ENCODE measurements at regions not wholly inside any gene's neighbourhood (a gene's known extent, or its start where the extent isn't known, plus 50 kb on each side); places are given as distances from the start of the nearest gene placed in this dataset.

DNA sequence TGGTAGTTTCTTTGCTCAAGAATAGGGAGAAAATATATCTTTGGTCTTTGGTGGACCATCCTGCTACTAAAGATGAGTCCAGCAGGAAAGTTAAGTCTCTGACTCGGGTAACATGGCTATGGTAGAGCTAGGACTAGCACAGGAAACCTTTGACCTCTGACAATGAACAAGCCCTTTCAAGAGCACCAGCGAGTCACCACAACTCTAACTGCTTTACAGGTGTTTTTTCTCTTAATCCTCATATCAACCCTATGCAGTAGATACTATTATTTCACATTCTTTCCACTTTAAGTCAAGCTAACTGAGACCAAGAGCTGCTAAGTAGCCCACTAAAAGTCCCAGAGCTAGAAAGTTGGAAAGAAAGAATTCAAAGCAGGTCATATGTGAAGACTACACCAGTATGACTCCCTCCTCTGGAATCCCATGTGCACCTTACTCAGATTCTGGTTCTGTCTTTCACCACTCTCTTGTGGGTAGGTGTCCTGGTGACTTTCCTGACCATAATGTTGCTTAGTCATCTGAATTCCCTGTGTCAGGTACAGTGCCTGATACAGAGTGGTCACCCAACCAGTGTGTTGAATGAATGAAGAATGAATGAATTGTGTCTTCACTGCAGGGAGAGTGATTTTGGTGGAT is 53.8 kb upstream of the ME3 start:
- Histone ChIP-seq H3K27me3 (no peaks in the 10 kb centered on the region), H3K4me1 (no peaks in the 10 kb centered on the region), H3K4me3 (no peak overlapping the region), H3K36me3 (no peaks in the 10 kb centered on the region), H3K9me3 (peaks cover 0 to 9% (median 4%) of the 10 kb centered on the region in 4 donors), H3K27ac (no peak overlapping the region)
- 85 to 88% methylated on average over 2 of the region's 2 CpGs for WGBS, 2 donors
- ATAC-seq (ENCODE audit: low FRiP score in 2 of 2) (no peak), DNase-seq (no peak)
- TF ChIP-seq POLR2A (IDR thresholded peaks at IDR 0.05), result no peak
- TF ChIP-seq, protein P1, sequence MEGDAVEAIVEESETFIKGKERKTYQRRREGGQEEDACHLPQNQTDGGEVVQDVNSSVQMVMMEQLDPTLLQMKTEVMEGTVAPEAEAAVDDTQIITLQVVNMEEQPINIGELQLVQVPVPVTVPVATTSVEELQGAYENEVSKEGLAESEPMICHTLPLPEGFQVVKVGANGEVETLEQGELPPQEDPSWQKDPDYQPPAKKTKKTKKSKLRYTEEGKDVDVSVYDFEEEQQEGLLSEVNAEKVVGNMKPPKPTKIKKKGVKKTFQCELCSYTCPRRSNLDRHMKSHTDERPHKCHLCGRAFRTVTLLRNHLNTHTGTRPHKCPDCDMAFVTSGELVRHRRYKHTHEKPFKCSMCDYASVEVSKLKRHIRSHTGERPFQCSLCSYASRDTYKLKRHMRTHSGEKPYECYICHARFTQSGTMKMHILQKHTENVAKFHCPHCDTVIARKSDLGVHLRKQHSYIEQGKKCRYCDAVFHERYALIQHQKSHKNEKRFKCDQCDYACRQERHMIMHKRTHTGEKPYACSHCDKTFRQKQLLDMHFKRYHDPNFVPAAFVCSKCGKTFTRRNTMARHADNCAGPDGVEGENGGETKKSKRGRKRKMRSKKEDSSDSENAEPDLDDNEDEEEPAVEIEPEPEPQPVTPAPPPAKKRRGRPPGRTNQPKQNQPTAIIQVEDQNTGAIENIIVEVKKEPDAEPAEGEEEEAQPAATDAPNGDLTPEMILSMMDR (IDR thresholded peaks at IDR 0.05), result no peak
- TF ChIP-seq EP300 (IDR thresholded peaks at IDR 0.05), result no peak
- TF ChIP-seq POLR2AphosphoS5 (IDR thresholded peaks at IDR 0.05), result no peak

DNA sequence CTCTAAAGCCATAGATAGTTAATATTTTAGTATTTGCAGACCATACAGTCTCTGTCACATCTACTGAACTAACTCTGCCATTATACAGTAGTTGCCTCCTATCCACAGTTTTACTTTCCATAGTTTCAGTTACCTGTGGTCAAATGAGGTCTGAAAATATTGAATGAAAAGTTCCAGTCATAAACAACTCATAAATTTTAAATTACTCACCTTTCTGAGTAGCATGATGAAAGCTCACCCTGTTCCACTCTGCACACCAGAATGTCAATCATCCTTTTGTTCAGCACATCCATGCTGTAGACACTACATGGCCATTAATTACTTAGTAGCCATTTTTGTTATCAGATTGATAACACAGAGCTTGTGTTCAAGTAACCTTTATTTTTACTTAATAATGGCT is 51.7 kb upstream of the ME3 start:
- no peak for TF ChIP-seq EP300 (IDR thresholded peaks at IDR 0.05)
- TF ChIP-seq, protein P1 (IDR thresholded peaks at IDR 0.05), result no peak
- TF ChIP-seq POLR2AphosphoS5 (IDR thresholded peaks at IDR 0.05), result no peak
- no peak for TF ChIP-seq POLR2A (IDR thresholded peaks at IDR 0.05)
- peaks cover 0 to 9% (median 4%) of the 10 kb centered on the region in 4 donors for H3K9me3 ChIP-seq
- H3K27me3 ChIP-seq, result no peaks in the 10 kb centered on the region
- DNase-seq (no peak), ATAC-seq (ENCODE audit: low FRiP score in 2 of 2) (no peak)
- no peak overlapping the region for H3K4me3 ChIP-seq
- no peaks in the 10 kb centered on the region for H3K36me3 ChIP-seq
- no peak overlapping the region for H3K27ac ChIP-seq
- H3K4me1 ChIP-seq, result no peaks in the 10 kb centered on the region

DNA sequence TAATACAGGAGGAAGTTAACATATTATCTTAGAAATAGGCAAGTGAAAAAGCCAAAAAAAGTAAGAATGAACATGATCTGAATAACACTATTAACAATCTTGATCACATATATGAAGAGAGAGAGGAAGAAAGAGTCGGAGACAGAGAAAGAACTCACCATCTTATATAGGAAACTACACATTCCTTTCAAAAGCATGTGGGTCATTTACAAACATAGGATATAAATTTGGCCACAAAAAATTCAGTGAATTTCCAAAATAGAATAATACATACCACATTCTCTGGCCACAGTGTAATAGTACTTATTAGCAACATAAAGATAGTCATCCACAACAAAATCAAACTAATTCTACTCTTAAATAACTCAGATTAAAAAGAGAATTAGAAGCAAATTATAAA is 50.9 kb upstream of the ME3 start:
- 92 to 94% methylated on average over 1 of the region's 1 CpG for WGBS, 2 donors
- H3K36me3 ChIP-seq, result no peaks in the 10 kb centered on the region
- no peaks in the 10 kb centered on the region for H3K27me3 ChIP-seq
- H3K4me1 ChIP-seq, result no peaks in the 10 kb centered on the region
- no peak for DNase-seq
- H3K27ac ChIP-seq, result no peak overlapping the region
- TF ChIP-seq POLR2A (IDR thresholded peaks at IDR 0.05) (no peak), EP300 (IDR thresholded peaks at IDR 0.05) (no peak), POLR2AphosphoS5 (IDR thresholded peaks at IDR 0.05) (no peak)
- TF ChIP-seq, protein P1 (IDR thresholded peaks at IDR 0.05), result no peak
- ATAC-seq (ENCODE audit: low FRiP score in 2 of 2), result no peak
- H3K9me3 ChIP-seq, result peaks cover 0 to 9% (median 4%) of the 10 kb centered on the region in 4 donors
- H3K4me3 ChIP-seq, result no peak overlapping the region

DNA sequence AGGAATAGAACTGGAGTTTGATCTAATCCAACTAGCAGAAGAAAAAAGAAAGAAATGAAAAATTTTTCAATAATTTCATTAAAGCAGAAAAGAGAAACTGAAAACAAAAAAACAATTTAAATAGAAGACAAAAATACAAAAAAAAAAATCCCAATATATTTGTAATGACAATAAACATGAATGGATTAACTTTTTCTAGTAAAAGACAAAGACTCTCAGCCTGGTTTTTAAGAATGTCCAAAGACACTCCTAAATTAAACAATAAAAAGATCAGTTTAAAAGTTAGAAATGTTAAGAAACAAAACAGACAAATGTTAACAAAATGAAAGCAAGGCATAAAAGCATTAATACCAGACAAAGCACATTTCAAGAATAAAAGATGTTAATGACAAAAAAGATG is 50.3 kb upstream of the ME3 start:
- H3K4me3 ChIP-seq, result no peak overlapping the region
- H3K27ac ChIP-seq, result no peak overlapping the region
- no peak for DNase-seq
- no peak for ATAC-seq (ENCODE audit: low FRiP score in 2 of 2)
- H3K27me3 ChIP-seq, result no peaks in the 10 kb centered on the region
- no peaks in the 10 kb centered on the region for H3K4me1 ChIP-seq
- H3K9me3 ChIP-seq, result peaks cover 0 to 9% (median 4%) of the 10 kb centered on the region in 4 donors
- no peaks in the 10 kb centered on the region for H3K36me3 ChIP-seq
- no peak for TF ChIP-seq POLR2AphosphoS5 (IDR thresholded peaks at IDR 0.05)
- TF ChIP-seq, protein P1 (IDR thresholded peaks at IDR 0.05), result no peak

All from upper lobe of left lung (tissue), 6 donors.